BLaER1 treated with 17β-estradiol and CSF1 and Interleukin-3, amounts not matched to agents 10 nM and 100 nM (cell line): ENCODE measurements at regions not wholly inside any gene's neighbourhood (a gene's known extent, or its start where the extent isn't known, plus 50 kb on each side); places are given as distances from the start of the nearest gene placed in this dataset.

Experiments
- H3K27ac ChIP-seq, 11 experiments: shearing (Covaris generic); formaldehyde crosslinking; 2 replicates each; pipeline ENCODE4 v1.8.1; 2022
- H3K27me3 ChIP-seq, 11 experiments: shearing (Covaris generic); formaldehyde crosslinking; 2 replicates each; pipeline ENCODE4 v1.8.1; 2022
- H3K36me3 ChIP-seq, 11 experiments: shearing (Covaris generic); formaldehyde crosslinking; 2 replicates each; pipeline ENCODE4 v1.8.1; 2022
- H3K4me1 ChIP-seq, 10 experiments: shearing (Covaris generic); formaldehyde crosslinking; 2 replicates each; pipeline ENCODE4 v1.8.1; 2022
- H3K4me2 ChIP-seq, 11 experiments: shearing (Covaris generic); formaldehyde crosslinking; 2 replicates each; pipeline ENCODE4 v1.8.1; 2022
- H3K4me3 ChIP-seq, 10 experiments: shearing (Covaris generic); formaldehyde crosslinking; 2 replicates each; pipeline ENCODE4 v1.8.1; 2022
- H3K9ac ChIP-seq, 11 experiments: shearing (Covaris generic); formaldehyde crosslinking; 2 replicates each; pipeline ENCODE4 v1.8.1; 2022
- H3K9me3 ChIP-seq, 11 experiments: shearing (Covaris generic); formaldehyde crosslinking; replicated peaks in 1 of 11; 2 replicates each; pipeline ENCODE4 v1.8.1; 2022
- H4K20me1 ChIP-seq, 11 experiments: shearing (Covaris generic); formaldehyde crosslinking; 2 replicates each; pipeline ENCODE4 v1.8.1; 2022
- Cebpa-rat ChIP-seq, 11 experiments: shearing (Covaris generic); IDR thresholded peaks; 2 replicates each; pipeline ENCODE4 v1.8.1; 2022

GRCh38 chr1:219347376-219347775, 173.7 kb downstream of the LYPLAL1 start:
- H3K36me3 ChIP-seq, result peaks cover 0 to 8% (median 0%) of the 10 kb centered on the region in 11 experiments; a peak in 1 of 22 replicates
- H3K9me3 ChIP-seq, result peaks cover 17 to 34% (median 22%) of the 10 kb centered on the region in 11 experiments
- H3K4me1 ChIP-seq, result no peaks in the 10 kb centered on the region
- no peak overlapping the region for H3K9ac ChIP-seq
- no peaks in the 10 kb centered on the region for H4K20me1 ChIP-seq
- H3K27me3 ChIP-seq, result no peaks in the 10 kb centered on the region
- no peak overlapping the region for H3K4me2 ChIP-seq
- no peak overlapping the region for H3K4me3 ChIP-seq
- no peak for TF ChIP-seq Cebpa-rat (IDR thresholded peaks at IDR 0.05)
- H3K27ac ChIP-seq, result no peak overlapping the region

- TF ChIP-seq Cebpa-rat (IDR thresholded peaks at IDR 0.05), result no peak
- H3K36me3 ChIP-seq, result peaks cover 0 to 8% (median 0%) of the 10 kb centered on the region in 11 experiments; a peak in 1 of 22 replicates
- no peak overlapping the region for H3K4me2 ChIP-seq
- H3K27ac ChIP-seq, result no peak overlapping the region
- H3K27me3 ChIP-seq, result no peaks in the 10 kb centered on the region
- no peak overlapping the region for H3K9ac ChIP-seq
- no peak overlapping the region for H3K4me3 ChIP-seq
- H4K20me1 ChIP-seq, result no peaks in the 10 kb centered on the region
- H3K4me1 ChIP-seq, result no peaks in the 10 kb centered on the region
- H3K9me3 ChIP-seq, result peaks cover 17 to 34% (median 22%) of the 10 kb centered on the region in 11 experiments
Measured at GRCh38 chr1:219345953-219346352, 172.3 kb downstream of the LYPLAL1 start.

- H3K27me3 ChIP-seq, result no peaks in the 10 kb centered on the region
- H3K4me1 ChIP-seq, result no peaks in the 10 kb centered on the region
- no peak overlapping the region for H3K9ac ChIP-seq
- no peak overlapping the region for H3K4me2 ChIP-seq
- TF ChIP-seq Cebpa-rat (IDR thresholded peaks at IDR 0.05), result no peak
- peaks cover 0 to 8% (median 0%) of the 10 kb centered on the region in 11 experiments; a peak in 1 of 22 replicates for H3K36me3 ChIP-seq
- no peak overlapping the region for H3K4me3 ChIP-seq
- H3K27ac ChIP-seq, result no peak overlapping the region
- peaks cover 17 to 33% (median 22%) of the 10 kb centered on the region in 11 experiments for H3K9me3 ChIP-seq
- H4K20me1 ChIP-seq, result no peaks in the 10 kb centered on the region
Measured at GRCh38 chr1:219342836-219343235, 169.2 kb downstream of the LYPLAL1 start.

- Histone ChIP-seq H3K9me3 (peaks cover 6 to 13% (median 7%) of the 10 kb centered on the region in 11 experiments), H3K4me1 (no peaks in the 10 kb centered on the region), H3K36me3 (peaks cover 0 to 4% (median 0%) of the 10 kb centered on the region in 11 experiments; a peak in 1 of 22 replicates), H4K20me1 (no peaks in the 10 kb centered on the region), H3K9ac (no peak overlapping the region), H3K27me3 (no peaks in the 10 kb centered on the region), H3K4me2 (no peak overlapping the region), H3K4me3 (no peak overlapping the region), H3K27ac (no peak overlapping the region)
- no peak for TF ChIP-seq Cebpa-rat (IDR thresholded peaks at IDR 0.05)
Measured at GRCh38 chr1:219340796-219341195, 167.1 kb downstream of the LYPLAL1 start.

GRCh38 chr1:219339466-219339865, 165.8 kb downstream of the LYPLAL1 start:
- Histone ChIP-seq H3K36me3 (no peaks in the 10 kb centered on the region), H3K27ac (no peak overlapping the region), H3K4me1 (no peaks in the 10 kb centered on the region), H3K9me3 (0 out of 22 replicates have a peak, but pooled peaks cover 0 to 3% (median 0%) of the 10 kb centered on the region in 11 experiments), H3K9ac (no peak overlapping the region), H3K27me3 (no peaks in the 10 kb centered on the region), H4K20me1 (no peaks in the 10 kb centered on the region), H3K4me2 (no peak overlapping the region), H3K4me3 (no peak overlapping the region)
- no peak for TF ChIP-seq Cebpa-rat (IDR thresholded peaks at IDR 0.05)

GRCh38 chr1:219337588-219337987, 163.9 kb downstream of the LYPLAL1 start:
- no peaks in the 10 kb centered on the region for H3K9me3 ChIP-seq
- no peaks in the 10 kb centered on the region for H4K20me1 ChIP-seq

GRCh38 chr1:219333626-219334025, 159.9 kb downstream of the LYPLAL1 start:
- H3K9me3 ChIP-seq, result no peaks in the 10 kb centered on the region
- H3K4me2 ChIP-seq, result no peak overlapping the region
- TF ChIP-seq Cebpa-rat (IDR thresholded peaks at IDR 0.05), result no peak
- no peak overlapping the region for H3K27ac ChIP-seq
- H3K27me3 ChIP-seq, result no peaks in the 10 kb centered on the region
- H3K4me1 ChIP-seq, result no peaks in the 10 kb centered on the region
- no peaks in the 10 kb centered on the region for H4K20me1 ChIP-seq
- no peaks in the 10 kb centered on the region for H3K36me3 ChIP-seq
- H3K4me3 ChIP-seq, result no peak overlapping the region
- H3K9ac ChIP-seq, result no peak overlapping the region

More at GRCh38 chr1:219337588-219337987, 163.9 kb downstream of the LYPLAL1 start:
- H3K4me2 ChIP-seq, result no peak overlapping the region
- H3K27ac ChIP-seq, result no peak overlapping the region
- no peaks in the 10 kb centered on the region for H3K4me1 ChIP-seq
- no peaks in the 10 kb centered on the region for H3K36me3 ChIP-seq
- no peak for TF ChIP-seq Cebpa-rat (IDR thresholded peaks at IDR 0.05)
- no peak overlapping the region for H3K9ac ChIP-seq
- no peak overlapping the region for H3K4me3 ChIP-seq
- H3K27me3 ChIP-seq, result no peaks in the 10 kb centered on the region

GRCh38 chr1:219331424-219331823, 157.7 kb downstream of the LYPLAL1 start:
- no peaks in the 10 kb centered on the region for H3K4me1 ChIP-seq
- H4K20me1 ChIP-seq, result no peaks in the 10 kb centered on the region
- no peak overlapping the region for H3K27ac ChIP-seq
- H3K4me3 ChIP-seq, result no peak overlapping the region
- H3K4me2 ChIP-seq, result no peak overlapping the region
- no peak for TF ChIP-seq Cebpa-rat (IDR thresholded peaks at IDR 0.05)
- no peaks in the 10 kb centered on the region for H3K27me3 ChIP-seq
- no peak overlapping the region for H3K9ac ChIP-seq
- peaks cover 3 to 17% (median 13%) of the 10 kb centered on the region in 11 experiments; a peak in 16 of 22 replicates for H3K9me3 ChIP-seq
- no peaks in the 10 kb centered on the region; a peak in 1 of 22 replicates for H3K36me3 ChIP-seq

GRCh38 chr1:219330669-219331068, 157.0 kb downstream of the LYPLAL1 start:
- H3K9ac ChIP-seq, result no peak overlapping the region
- peaks cover 3 to 17% (median 13%) of the 10 kb centered on the region in 11 experiments; a peak in 16 of 22 replicates for H3K9me3 ChIP-seq
- H4K20me1 ChIP-seq, result no peaks in the 10 kb centered on the region
- H3K27ac ChIP-seq, result no peak overlapping the region
- no peak overlapping the region for H3K4me3 ChIP-seq
- H3K4me1 ChIP-seq, result no peaks in the 10 kb centered on the region
- H3K27me3 ChIP-seq, result no peaks in the 10 kb centered on the region
- no peak for TF ChIP-seq Cebpa-rat (IDR thresholded peaks at IDR 0.05)
- no peaks in the 10 kb centered on the region; a peak in 1 of 22 replicates for H3K36me3 ChIP-seq
- no peak overlapping the region for H3K4me2 ChIP-seq

- no peak overlapping the region for H3K4me2 ChIP-seq
Measured at GRCh38 chr1:219330001-219330400, 156.3 kb downstream of the LYPLAL1 start.

More at GRCh38 chr1:219330001-219330400, 156.3 kb downstream of the LYPLAL1 start:
- no peak overlapping the region for H3K4me3 ChIP-seq
- no peaks in the 10 kb centered on the region; a peak in 1 of 22 replicates for H3K36me3 ChIP-seq
- peaks cover 3 to 17% (median 13%) of the 10 kb centered on the region in 11 experiments; a peak in 16 of 22 replicates for H3K9me3 ChIP-seq
- H3K9ac ChIP-seq, result no peak overlapping the region
- H3K27me3 ChIP-seq, result no peaks in the 10 kb centered on the region
- TF ChIP-seq Cebpa-rat (IDR thresholded peaks at IDR 0.05), result no peak
- no peak overlapping the region for H3K27ac ChIP-seq
- no peaks in the 10 kb centered on the region for H3K4me1 ChIP-seq
- H4K20me1 ChIP-seq, result no peaks in the 10 kb centered on the region
